Ovary (tissue), 3 donors: ENCODE measurements at regions not wholly inside any gene's neighbourhood (a gene's known extent, or its start where the extent isn't known, plus 50 kb on each side); places are given as distances from the start of the nearest gene placed in this dataset.
"Not testable (repeated sequence)": the region's sequence is repeated elsewhere in the genome, so short reads cannot be mapped to it uniquely, and the experiment has no call there.

ENCODE experiments used
- CTCF ChIP-seq, 3 donors: fragments of 450-650 bp in 2 of 3; fragments of 200-600 bp in 1 of 3; IDR thresholded peaks; one replicate each; pipeline versions ENCODE4 v1.5.1 to v1.8.0; 2016 to 2022; ENCODE audit warnings: antibody characterized with exemption in 3 of 3, mild to moderate bottlenecking in 1 of 3
- EP300 ChIP-seq: sonication (generic); formaldehyde crosslinking; IDR thresholded peaks from one replicate; pipeline ENCODE4 v1.6.1; 2017; ENCODE audit warnings: antibody characterized with exemption
- POLR2A ChIP-seq: fragments of 450-650 bp; IDR thresholded peaks from one replicate; pipeline ENCODE4 v1.6.1; 2017; ENCODE audit warnings: antibody characterized with exemption, mild to moderate bottlenecking, moderate library complexity
- donor health status: DM: no; HTN: no; CAD: no.

GRCh38 chr7:150053396-150053795, 179.6 kb downstream of the ATP6V0E2 start:
- TF ChIP-seq POLR2A; CTCF (IDR thresholded peaks at IDR 0.05); EP300: not testable (repeated sequence)
